ENCODE measurements at regions not wholly inside any gene's neighbourhood (a gene's known extent, or its start where the extent isn't known, plus 50 kb on each side); places are given as distances from the start of the nearest gene placed in this dataset.

DNA sequence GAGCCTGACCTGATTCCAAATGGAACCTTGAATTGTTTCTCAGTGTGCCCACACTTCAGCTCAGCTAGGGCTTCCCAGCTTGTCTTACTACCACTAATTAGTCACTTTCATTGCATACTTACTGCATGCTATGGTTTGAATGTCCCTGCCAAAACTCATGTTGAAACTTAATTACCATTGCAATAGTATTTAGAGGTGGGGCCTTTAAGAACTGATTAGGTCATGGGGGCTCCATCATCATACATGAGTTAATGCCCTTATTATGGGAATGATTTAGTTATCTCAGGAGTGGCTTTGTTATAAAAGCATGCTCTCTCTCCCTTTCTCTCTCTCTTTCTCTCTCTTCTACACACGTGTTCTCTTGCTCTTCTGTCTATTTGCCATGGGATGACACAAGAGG lies 68.3 kb downstream of the NENF start:
- Histone ChIP-seq H3K27me3 (no peaks in the 10 kb centered on the region), H3K27ac (no peak overlapping the region), H3K36me3 (no peaks in the 10 kb centered on the region), H3K4me1 (no peaks in the 10 kb centered on the region), H3K9me3 (no peaks in the 10 kb centered on the region), H3K4me3 (no peak overlapping the region)
- intact Hi-C loops (cut with DNase I; ENCODE audit: low total_unique reads) = no loop called here
- no peak for TF ChIP-seq CTCF (IDR thresholded peaks at IDR 0.05)
- no peak for TF ChIP-seq POLR2A (IDR thresholded peaks at IDR 0.05)
- TF ChIP-seq POLR2AphosphoS5 (IDR thresholded peaks at IDR 0.05) = no peak
- no peak for DNase-seq (ENCODE audit: low spot score in 2 of 2)

- H3K9me3 ChIP-seq = no peaks in the 10 kb centered on the region
- TF ChIP-seq POLR2A (IDR thresholded peaks at IDR 0.05) = no peak
- TF ChIP-seq CTCF (IDR thresholded peaks at IDR 0.05) = no peak
- no peak for TF ChIP-seq POLR2AphosphoS5 (IDR thresholded peaks at IDR 0.05)
- H3K36me3 ChIP-seq = no peaks in the 10 kb centered on the region
- H3K27ac ChIP-seq = no peak overlapping the region
- H3K4me3 ChIP-seq = no peak overlapping the region
- H3K27me3 ChIP-seq = no peaks in the 10 kb centered on the region
- no peaks in the 10 kb centered on the region for H3K4me1 ChIP-seq
- DNase-seq (ENCODE audit: low spot score in 2 of 2) = no peak
- intact Hi-C loops (cut with DNase I; ENCODE audit: low total_unique reads) = no loop called here
Measured at GRCh38 chr1:212503714-212504113, 71.0 kb downstream of the NENF start.

- DNase-seq (ENCODE audit: low spot score in 2 of 2) = no peak
- H3K4me3 ChIP-seq = no peak overlapping the region
- H3K4me1 ChIP-seq = no peaks in the 10 kb centered on the region
- H3K36me3 ChIP-seq = no peaks in the 10 kb centered on the region
- H3K27ac ChIP-seq = no peak overlapping the region
- intact Hi-C loops (cut with DNase I; ENCODE audit: low total_unique reads) = no loop called here
- no peaks in the 10 kb centered on the region for H3K9me3 ChIP-seq
- TF ChIP-seq POLR2A (IDR thresholded peaks at IDR 0.05) = no peak
- no peak for TF ChIP-seq CTCF (IDR thresholded peaks at IDR 0.05)
- TF ChIP-seq POLR2AphosphoS5 (IDR thresholded peaks at IDR 0.05) = no peak
- no peaks in the 10 kb centered on the region for H3K27me3 ChIP-seq
Measured at GRCh38 chr1:212504171-212504803, 71.6 kb downstream of the NENF start.

- no peaks in the 10 kb centered on the region for H3K4me1 ChIP-seq
- no peak overlapping the region for H3K27ac ChIP-seq
- H3K27me3 ChIP-seq = no peaks in the 10 kb centered on the region
- TF ChIP-seq POLR2A (IDR thresholded peaks at IDR 0.05) (no peak), POLR2AphosphoS5 (IDR thresholded peaks at IDR 0.05) (no peak), CTCF (IDR thresholded peaks at IDR 0.05) (no peak)
- H3K9me3 ChIP-seq = no peaks in the 10 kb centered on the region
- intact Hi-C loops (cut with DNase I; ENCODE audit: low total_unique reads) = no loop called here
- DNase-seq (ENCODE audit: low spot score in 2 of 2) = no peak
- H3K4me3 ChIP-seq = no peak overlapping the region
- no peaks in the 10 kb centered on the region for H3K36me3 ChIP-seq
Measured at GRCh38 chr1:212506666-212507065, 73.9 kb downstream of the NENF start.

GRCh38 chr1:212507369-212507768 lies 74.6 kb downstream of the NENF start:
- no peak for DNase-seq (ENCODE audit: low spot score in 2 of 2)
- no peaks in the 10 kb centered on the region for H3K27me3 ChIP-seq
- no peaks in the 10 kb centered on the region for H3K9me3 ChIP-seq
- no peak overlapping the region for H3K4me3 ChIP-seq
- intact Hi-C loops (cut with DNase I; ENCODE audit: low total_unique reads) = no loop called here
- no peaks in the 10 kb centered on the region for H3K36me3 ChIP-seq
- no peak overlapping the region for H3K27ac ChIP-seq
- TF ChIP-seq POLR2A (IDR thresholded peaks at IDR 0.05) (no peak), CTCF (IDR thresholded peaks at IDR 0.05) (no peak), POLR2AphosphoS5 (IDR thresholded peaks at IDR 0.05) (no peak)
- no peaks in the 10 kb centered on the region for H3K4me1 ChIP-seq
